Erythroblast (primary cell): ENCODE measurements at regions not wholly inside any gene's neighbourhood (a gene's known extent, or its start where the extent isn't known, plus 50 kb on each side); places are given as distances from the start of the nearest gene placed in this dataset.

Experiments
- DNase-seq, 2 experiments: peaks; one replicate each; lab custom pipeline; 2025; lab: John Stamatoyannopoulos, UW
- GATA1 ChIP-seq: IDR thresholded peaks from 2 replicates; pipeline ENCODE4 v1.6.1; 2011; ENCODE audit warnings: low read depth, mild to moderate bottlenecking, control low read depth, low read length, moderate library complexity
- POLR2A ChIP-seq: IDR thresholded peaks from 2 replicates; pipeline ENCODE4 v1.6.1; 2011; ENCODE audit warnings: mild to moderate bottlenecking, low read length

GRCh38 chr2:55973673-55974072, 50.1 kb upstream of the EFEMP1 start:
- TF ChIP-seq POLR2A (no peak), GATA1 (no peak)
- no peak for DNase-seq

- DNase-seq, result no peak
These were observed 53.1 kb upstream of the EFEMP1 start for GRCh38 chr2:55976681-55977080.

GRCh38 chr2:55985406-55985805, 61.8 kb upstream of the EFEMP1 start:
- no peak for DNase-seq
- no peak for TF ChIP-seq POLR2A
- no peak for TF ChIP-seq GATA1

More at GRCh38 chr2:55976681-55977080, 53.1 kb upstream of the EFEMP1 start:
- TF ChIP-seq GATA1 (no peak), POLR2A (no peak)

GRCh38 chr2:55986001-55986400, 62.4 kb upstream of the EFEMP1 start:
- DNase-seq, result no peak
- TF ChIP-seq POLR2A (no peak), GATA1 (no peak)

GRCh38 chr2:55986700-55987440, 63.3 kb upstream of the EFEMP1 start:
- TF ChIP-seq GATA1 (no peak), POLR2A (no peak)

GRCh38 chr2:55989405-55989804, 65.8 kb upstream of the EFEMP1 start:
- no peak for DNase-seq
- no peak for TF ChIP-seq POLR2A
- no peak for TF ChIP-seq GATA1

More at GRCh38 chr2:55986700-55987440, 63.3 kb upstream of the EFEMP1 start:
- DNase-seq, result no peak

GRCh38 chr2:55992455-55992854, 68.9 kb upstream of the EFEMP1 start:
- TF ChIP-seq GATA1, result no peak
- no peak for TF ChIP-seq POLR2A
- no peak for DNase-seq

- no peak for TF ChIP-seq POLR2A
- no peak for TF ChIP-seq GATA1
- DNase-seq, result no peak
These were observed 70.1 kb upstream of the EFEMP1 start for GRCh38 chr2:55993685-55994084.

GRCh38 chr2:55995211-55995610, 71.6 kb upstream of the EFEMP1 start:
- TF ChIP-seq POLR2A, result no peak
- TF ChIP-seq GATA1, result no peak
- no peak for DNase-seq

- DNase-seq, result no peak
These were observed 72.3 kb upstream of the EFEMP1 start for GRCh38 chr2:55995902-55996301.

GRCh38 chr2:55999231-55999630, 75.6 kb upstream of the EFEMP1 start:
- DNase-seq, result no peak
- no peak for TF ChIP-seq POLR2A
- TF ChIP-seq GATA1, result no peak

More at GRCh38 chr2:55995902-55996301, 72.3 kb upstream of the EFEMP1 start:
- TF ChIP-seq POLR2A (no peak), GATA1 (no peak)

GRCh38 chr2:55999790-56000189, 76.2 kb upstream of the EFEMP1 start:
- no peak for DNase-seq
- TF ChIP-seq POLR2A, result no peak
- no peak for TF ChIP-seq GATA1

- no peak for DNase-seq
These were observed 78.4 kb upstream of the EFEMP1 start for GRCh38 chr2:56001947-56002346.

GRCh38 chr2:56008661-56009431, 85.3 kb upstream of the EFEMP1 start:
- no peak for DNase-seq
- TF ChIP-seq POLR2A, result no peak
- no peak for TF ChIP-seq GATA1

More at GRCh38 chr2:56001947-56002346, 78.4 kb upstream of the EFEMP1 start:
- no peak for TF ChIP-seq GATA1
- no peak for TF ChIP-seq POLR2A
